Endothelial cell of umbilical vein (primary cell): ENCODE measurements at regions not wholly inside any gene's neighbourhood (a gene's known extent, or its start where the extent isn't known, plus 50 kb on each side); places are given as distances from the start of the nearest gene placed in this dataset.

Experiments used
- BruUV-seq: library from RNA; stranded (reverse); fragments of 400-500 nt; replicated peaks from 2 replicates; lab custom pipeline; 2021; lab: Mats Ljungman, UMichigan
- CTCF ChIA-PET: fragments of 300-600, 350-600 bp; sonication (Branson Sonifier 250); formaldehyde crosslinking; loops from one replicate; lab custom pipeline; 2021; ENCODE audit warnings: antibody characterized with exemption, inconsistent platforms; lab: Charles Lee
- POLR2A ChIA-PET: fragments of 300-600, 350-600 bp; sonication (Branson Sonifier 250); formaldehyde crosslinking; loops from one replicate; lab custom pipeline; 2021; ENCODE audit warnings: antibody characterized with exemption, inconsistent platforms; lab: Charles Lee
- DNase-seq: peaks from one replicate; pipeline ENCODE4 v3.0.0-alpha.2; 2011; ENCODE audit warnings: low read depth, low spot score
- FAIRE-seq: peaks from 2 replicates; lab custom pipeline; 2011; peaks lifted over from hg19 to GRCh38; lab: Jason Lieb, UNC
- H2AFZ ChIP-seq: 2 replicates; pipeline ENCODE4 v1.6.0; 2012; ENCODE audit warnings: low read depth, low read length, control low read depth, inconsistent platforms
- H3K27ac ChIP-seq: 2 replicates; pipeline ENCODE4 v1.5.1; 2011; ENCODE audit warnings: low read depth, mild to moderate bottlenecking, control low read depth, low read length, moderate library complexity; ENCODE audit not compliant: insufficient read depth
- H3K27me3 ChIP-seq, 2 experiments: 2 replicates each; pipeline versions ENCODE4 v1.6.0 to v1.6.1; 2011; ENCODE audit warnings: low read length in 2 of 2, mixed read lengths in 1 of 2; ENCODE audit not compliant: control insufficient read depth in 2 of 2, insufficient read depth in 2 of 2
- H3K36me3 ChIP-seq, 2 experiments: 2 replicates in 1 of 2; 3 replicates in 1 of 2; pipeline ENCODE4 v1.5.1; 2011; ENCODE audit warnings: low read length in 2 of 2, mild to moderate bottlenecking in 1 of 2, moderate library complexity in 1 of 2; ENCODE audit not compliant: control insufficient read depth in 2 of 2, insufficient read depth in 2 of 2; ENCODE audit errors: extremely low read depth in 1 of 2
- H3K4me1 ChIP-seq: 3 replicates; pipeline ENCODE4 v1.5.1; 2011; ENCODE audit warnings: mild to moderate bottlenecking, low read length; ENCODE audit not compliant: control insufficient read depth, insufficient read depth; ENCODE audit errors: extremely low read depth
- H3K4me2 ChIP-seq: 2 replicates; pipeline ENCODE4 v1.6.1; 2011; ENCODE audit warnings: low read length, control low read depth, mixed read lengths; ENCODE audit not compliant: insufficient read depth
- H3K4me3 ChIP-seq, 3 experiments: fragments of 200-600 bp in 1 of 3; sonication (generic), shearing (Covaris generic) in 1 of 3; replicated peaks in 1 of 3; 2 replicates each; pipeline ENCODE4 v1.5.1; 2011 to 2016; ENCODE audit warnings: control low read depth in 3 of 3, low read length in 3 of 3, mild to moderate bottlenecking in 2 of 3, inconsistent platforms in 1 of 3, low read depth in 1 of 3, moderate library complexity in 1 of 3; ENCODE audit not compliant: insufficient read depth in 1 of 3
- H3K79me2 ChIP-seq: 2 replicates; pipeline ENCODE4 v1.6.0; 2012; ENCODE audit warnings: low read length, inconsistent platforms; ENCODE audit not compliant: control insufficient read depth, insufficient read depth
- H3K9ac ChIP-seq: replicated peaks from 2 replicates; pipeline ENCODE3; 2011; ENCODE audit warnings: low read length, control low read depth; ENCODE audit not compliant: insufficient read depth; ENCODE audit errors: extremely low read depth
- H3K9me1 ChIP-seq: replicated peaks from 3 replicates; pipeline ENCODE4 v1.6.0; 2011; ENCODE audit warnings: mild to moderate bottlenecking, low read length; ENCODE audit not compliant: control insufficient read depth, insufficient read depth; ENCODE audit errors: extremely low read depth
- H3K9me3 ChIP-seq: replicated peaks from 2 replicates; pipeline ENCODE4 v1.5.1; 2012; ENCODE audit warnings: low read length, inconsistent platforms; ENCODE audit not compliant: control insufficient read depth, insufficient read depth
- H4K20me1 ChIP-seq: replicated peaks from 2 replicates; pipeline ENCODE3; 2011; ENCODE audit warnings: mild to moderate bottlenecking, low read length; ENCODE audit not compliant: control insufficient read depth, insufficient read depth; ENCODE audit errors: extremely low read depth
- EZH2 ChIP-seq: IDR thresholded peaks from 2 replicates; pipeline ENCODE4 v1.6.1; 2012; ENCODE audit warnings: borderline replicate concordance, low read depth, mild to moderate bottlenecking, moderate library complexity, low read length, inconsistent platforms; ENCODE audit not compliant: severe bottlenecking
- FOS ChIP-seq: IDR thresholded peaks from 2 replicates; pipeline ENCODE4 v1.6.1; 2011; ENCODE audit warnings: mild to moderate bottlenecking, low read length, moderate library complexity, borderline replicate concordance; ENCODE audit not compliant: insufficient read depth
- GATA2 ChIP-seq: IDR thresholded peaks from 2 replicates; pipeline ENCODE4 v1.7.0; 2011; ENCODE audit warnings: low read depth, mild to moderate bottlenecking, moderate library complexity, mixed read lengths, low read length; ENCODE audit not compliant: insufficient read length, insufficient read depth
- JUN ChIP-seq: IDR thresholded peaks from 2 replicates; pipeline ENCODE4 v1.6.1; 2011; ENCODE audit warnings: borderline replicate concordance, low read depth; ENCODE audit not compliant: insufficient read length, insufficient read depth
- POLR2A ChIP-seq: IDR thresholded peaks from 2 replicates; pipeline ENCODE4 v1.6.1; 2012; ENCODE audit warnings: low read depth, mild to moderate bottlenecking, control low read depth, low read length
- POLR2AphosphoS5 ChIP-seq: IDR thresholded peaks from 2 replicates; pipeline ENCODE4 v1.6.1; 2012; ENCODE audit warnings: low read depth, mild to moderate bottlenecking, control low read depth, low read length, moderate library complexity; ENCODE audit not compliant: insufficient read depth
- dilution Hi-C: fragments of 300-500 bp; cut with MboI; formaldehyde crosslinking; loops from one replicate; pipeline ENCODE4 v1.15.0; 2019; ENCODE audit warnings: low sequenced_read_pairs; ENCODE audit not compliant: extremely low pct_ligation_motif_present
- intact Hi-C: fragments of 100-400 bp; cut with micrococcal nuclease; formaldehyde crosslinking; loops from one replicate; pipeline ENCODE4 v1.10.0; 2022
- TF ChIP-seq, protein P1 (sequence below): IDR thresholded peaks from 2 replicates; pipeline ENCODE4 v1.6.1; 2011; ENCODE audit not compliant: insufficient read depth, insufficient read length

DNA sequence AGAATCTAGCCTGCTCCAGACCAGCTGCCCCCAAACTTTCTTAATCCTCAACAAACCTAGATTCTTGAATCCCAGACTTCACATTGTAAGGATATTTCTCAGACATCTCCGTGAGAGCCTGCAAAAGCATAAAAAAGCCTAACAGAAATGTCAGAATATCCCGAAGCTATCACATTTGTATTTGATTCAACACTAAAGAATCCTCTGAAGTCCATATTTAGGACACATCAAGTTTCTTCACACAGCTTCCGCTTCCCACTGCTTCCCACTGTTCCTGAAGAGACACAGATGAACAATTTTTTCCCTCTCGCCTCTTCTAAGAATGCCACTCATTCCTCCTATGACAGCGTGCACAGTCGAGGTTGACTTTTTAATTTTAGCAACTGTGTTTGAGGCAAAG is 396.2 kb upstream of the IGFBP3 start:
- TF ChIP-seq GATA2 = no peak
- TF ChIP-seq FOS = no peak
- TF ChIP-seq JUN = no peak
- no peak for TF ChIP-seq EZH2
- TF ChIP-seq, protein P1, sequence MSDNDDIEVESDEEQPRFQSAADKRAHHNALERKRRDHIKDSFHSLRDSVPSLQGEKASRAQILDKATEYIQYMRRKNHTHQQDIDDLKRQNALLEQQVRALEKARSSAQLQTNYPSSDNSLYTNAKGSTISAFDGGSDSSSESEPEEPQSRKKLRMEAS = no peak
- no peak for TF ChIP-seq POLR2A
- Histone ChIP-seq H2AFZ (no peak overlapping the region), H4K20me1 (no peaks in the 10 kb centered on the region), H3K36me3 (no peaks in the 10 kb centered on the region), H3K9me1 (no peaks in the 10 kb centered on the region), H3K4me2 (no peak overlapping the region), H3K4me1 (no peaks in the 10 kb centered on the region), H3K9me3 (no peaks in the 10 kb centered on the region), H3K9ac (no peak overlapping the region), H3K27ac (no peak overlapping the region), H3K4me3 (no peak overlapping the region), H3K27me3 (no peaks in the 10 kb centered on the region), H3K79me2 (no peaks in the 10 kb centered on the region)
- ChIA-PET CTCF (no interaction called here), POLR2A (no interaction called here)
- dilution Hi-C loops = no loop called here
- intact Hi-C loops = no loop called here
- no peak for FAIRE-seq
- DNase-seq = no peak
- BruUV-seq = no TSS peak

DNA sequence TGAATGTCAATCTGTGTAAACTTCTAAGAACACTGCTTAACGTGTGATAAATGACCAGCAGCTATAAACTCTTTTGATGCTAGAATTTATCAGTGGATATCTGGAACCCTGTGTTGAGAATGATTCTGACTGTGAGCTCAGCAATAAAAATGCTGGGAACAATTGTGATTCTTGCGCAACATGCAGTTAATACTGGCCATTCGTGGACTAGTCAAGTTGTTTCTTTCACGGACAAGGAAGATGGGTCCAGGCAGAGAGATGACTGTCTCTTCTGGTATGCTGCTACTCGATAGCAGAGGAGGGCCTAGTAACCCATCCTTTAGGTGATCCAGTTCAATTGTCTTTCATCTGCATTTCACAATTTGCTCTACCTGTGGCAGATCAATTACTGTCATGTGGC is 394.8 kb upstream of the IGFBP3 start:
- H3K4me3 ChIP-seq = no peak overlapping the region
- no peaks in the 10 kb centered on the region for H3K36me3 ChIP-seq
- FAIRE-seq (no peak), DNase-seq (no peak)
- H3K9me1 ChIP-seq = no peaks in the 10 kb centered on the region
- dilution Hi-C loops = no loop called here
- no peak overlapping the region for H3K27ac ChIP-seq
- TF ChIP-seq EZH2 = no peak
- TF ChIP-seq POLR2A = no peak
- TF ChIP-seq POLR2AphosphoS5 = no peak
- POLR2A ChIA-PET = no interaction called here
- no peaks in the 10 kb centered on the region for H3K79me2 ChIP-seq
- H3K9me3 ChIP-seq = no peaks in the 10 kb centered on the region
- intact Hi-C loops = no loop called here
- H3K9ac ChIP-seq = no peak overlapping the region
- no peaks in the 10 kb centered on the region for H3K27me3 ChIP-seq
- no peaks in the 10 kb centered on the region for H3K4me1 ChIP-seq
- BruUV-seq = no TSS peak
- no peak overlapping the region for H2AFZ ChIP-seq
- H3K4me2 ChIP-seq = no peak overlapping the region
- H4K20me1 ChIP-seq = no peaks in the 10 kb centered on the region
- CTCF ChIA-PET = interaction anchor here (1.4 kb wide), 1 partner anchor 785 kb away, joined by 4 read pairs; no protein-coding TSS in a partner anchor
